Muscle layer of colon (tissue), 2 donors: ENCODE measurements at regions not wholly inside any gene's neighbourhood (a gene's known extent, or its start where the extent isn't known, plus 50 kb on each side); places are given as distances from the start of the nearest gene placed in this dataset.
"Not testable (repeated sequence)": the region's sequence is repeated elsewhere in the genome, so short reads cannot be mapped to it uniquely, and the experiment has no call there.

Experiments used
- H3K27ac ChIP-seq: one replicate; pipeline ENCODE4 v1.7.0; 2013; ENCODE audit warnings: low read depth, mild to moderate bottlenecking, low read length, moderate library complexity
- H3K27me3 ChIP-seq, 2 donors: one replicate each; pipeline ENCODE4 v1.7.0; 2013; ENCODE audit warnings: low read length in 2 of 2, mild to moderate bottlenecking in 2 of 2; ENCODE audit not compliant: insufficient read depth in 2 of 2, control insufficient read depth in 1 of 2
- H3K36me3 ChIP-seq: one replicate; pipeline ENCODE4 v1.7.0; 2013; ENCODE audit warnings: mild to moderate bottlenecking, low read length; ENCODE audit not compliant: insufficient read depth
- H3K4me1 ChIP-seq: one replicate; pipeline ENCODE4 v1.7.0; 2013; ENCODE audit warnings: mild to moderate bottlenecking, low read length; ENCODE audit not compliant: insufficient read depth
- H3K4me3 ChIP-seq, 2 donors: one replicate each; pipeline ENCODE4 v1.7.0; 2013; ENCODE audit warnings: low read length in 2 of 2, low read depth in 1 of 2, mild to moderate bottlenecking in 1 of 2, moderate library complexity in 1 of 2
- H3K9ac ChIP-seq: one replicate; pipeline ENCODE4 v1.7.0; 2013; ENCODE audit warnings: low read length
- H3K9me3 ChIP-seq: one replicate; pipeline ENCODE4 v1.7.0; 2013; ENCODE audit warnings: mild to moderate bottlenecking, low read length
- donor health status: abdominal sarcoma.
- donor health status: Adenocarcinoma of cecum.

DNA sequence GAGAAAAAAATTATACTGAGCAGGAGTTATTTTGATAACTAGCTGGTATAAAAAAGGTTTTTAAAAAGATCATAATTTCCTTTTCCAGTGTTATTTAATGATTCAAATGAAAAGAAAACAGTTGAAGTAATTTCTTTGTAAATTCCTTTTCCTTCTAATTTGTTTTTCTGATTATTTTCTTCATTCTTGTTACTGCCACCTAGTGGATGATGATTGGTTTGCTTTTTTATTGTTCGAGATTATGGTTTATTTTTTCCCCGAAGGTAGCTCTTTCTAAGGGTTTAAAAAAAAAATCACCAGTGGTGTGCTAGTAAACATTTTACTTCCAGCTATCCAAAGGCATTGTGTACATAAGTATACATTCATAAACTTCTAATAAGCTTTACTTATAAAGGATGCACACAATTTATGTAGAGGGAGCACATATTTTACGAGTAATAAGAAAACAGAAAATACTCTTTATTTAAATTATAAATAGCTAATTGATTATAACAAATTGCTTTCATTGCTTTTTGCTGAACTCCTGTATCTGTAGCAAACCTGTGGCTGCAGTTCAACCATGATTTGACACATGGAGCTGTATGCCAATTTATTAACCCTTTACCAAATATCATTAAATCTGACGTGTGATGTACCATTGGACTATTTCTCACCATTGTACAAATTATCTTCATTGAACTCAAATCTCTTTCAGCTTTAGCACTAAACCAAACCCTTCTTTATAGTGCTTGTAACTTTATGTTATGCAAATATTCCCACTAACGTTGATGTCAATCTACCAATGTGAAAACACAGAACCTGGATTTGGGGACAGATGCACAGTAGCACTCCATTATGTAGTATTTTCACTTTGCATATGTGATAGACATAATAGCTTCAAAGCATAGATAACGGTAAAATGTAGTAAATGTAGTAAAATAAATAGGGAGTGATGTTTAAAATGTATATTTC lies 97.8 kb upstream of the ANK2 start:
- no peak overlapping the region for H3K4me3 ChIP-seq
- H3K9ac ChIP-seq = no peak overlapping the region
- H3K27ac ChIP-seq = no peak overlapping the region
- no peaks in the 10 kb centered on the region for H3K4me1 ChIP-seq
- no peaks in the 10 kb centered on the region for H3K36me3 ChIP-seq
- no peaks in the 10 kb centered on the region for H3K9me3 ChIP-seq
- no peaks in the 10 kb centered on the region for H3K27me3 ChIP-seq

DNA sequence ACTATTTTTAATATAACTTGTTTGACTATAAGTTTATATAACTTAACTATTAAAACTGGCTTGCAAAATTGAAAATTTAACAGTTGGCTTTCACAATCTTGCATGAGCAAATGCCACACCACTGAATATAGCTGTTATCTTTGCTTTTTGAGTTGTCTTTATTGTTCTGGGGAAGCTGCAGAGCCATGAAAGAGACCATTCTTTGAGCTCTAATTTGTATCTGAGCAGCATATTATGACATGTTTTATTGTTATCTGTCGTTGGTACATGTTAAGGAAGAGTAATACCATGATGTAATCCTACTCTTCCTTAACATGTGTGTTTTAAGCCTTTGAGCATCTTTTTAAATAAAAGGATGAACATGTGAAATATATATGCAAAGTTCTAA lies 97.1 kb upstream of the ANK2 start:
- H3K9ac ChIP-seq = no peak overlapping the region
- no peaks in the 10 kb centered on the region for H3K9me3 ChIP-seq
- no peaks in the 10 kb centered on the region for H3K36me3 ChIP-seq
- no peaks in the 10 kb centered on the region for H3K4me1 ChIP-seq
- H3K27ac ChIP-seq = no peak overlapping the region
- H3K27me3 ChIP-seq = no peaks in the 10 kb centered on the region
- H3K4me3 ChIP-seq = no peak overlapping the region

DNA sequence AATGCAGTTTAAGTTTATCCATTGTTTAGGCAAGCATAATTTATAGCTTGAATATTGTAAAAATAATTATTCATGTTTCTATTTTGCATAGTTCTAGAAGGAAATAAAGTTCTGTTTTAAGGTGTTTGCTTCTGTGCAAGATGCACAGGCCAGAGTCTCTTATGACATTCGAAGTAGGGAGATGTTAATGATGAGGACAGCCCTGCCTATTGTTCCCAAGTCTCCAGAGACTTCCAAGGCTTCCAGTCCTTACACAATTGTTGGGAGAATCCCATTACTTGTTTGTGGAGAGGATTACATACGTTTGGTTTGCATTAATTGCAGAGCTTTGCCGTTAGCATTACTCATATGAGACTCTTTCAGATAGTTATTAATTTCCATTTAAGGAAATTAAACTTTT lies 96.2 kb upstream of the ANK2 start:
- H3K27ac ChIP-seq = no peak overlapping the region
- no peak overlapping the region for H3K9ac ChIP-seq
- H3K27me3 ChIP-seq = no peaks in the 10 kb centered on the region
- H3K9me3 ChIP-seq = no peaks in the 10 kb centered on the region
- no peak overlapping the region for H3K4me3 ChIP-seq
- H3K4me1 ChIP-seq = no peaks in the 10 kb centered on the region
- no peaks in the 10 kb centered on the region for H3K36me3 ChIP-seq

GRCh38 chr4:112954286-112954685 lies 95.2 kb upstream of the ANK2 start:
- H3K27ac ChIP-seq = no peak overlapping the region
- no peaks in the 10 kb centered on the region for H3K4me1 ChIP-seq
- H3K9me3 ChIP-seq = no peaks in the 10 kb centered on the region
- no peaks in the 10 kb centered on the region for H3K27me3 ChIP-seq
- no peak overlapping the region for H3K4me3 ChIP-seq
- H3K36me3 ChIP-seq = no peaks in the 10 kb centered on the region
- no peak overlapping the region for H3K9ac ChIP-seq

- H3K4me1 ChIP-seq = no peaks in the 10 kb centered on the region
- no peak overlapping the region for H3K9ac ChIP-seq
- H3K27ac ChIP-seq = no peak overlapping the region
- H3K4me3 ChIP-seq = no peak overlapping the region
- no peaks in the 10 kb centered on the region for H3K9me3 ChIP-seq
- no peaks in the 10 kb centered on the region for H3K27me3 ChIP-seq
- no peaks in the 10 kb centered on the region for H3K36me3 ChIP-seq
Observed at GRCh38 chr4:112956484-112956896, 93.0 kb upstream of the ANK2 start.

DNA sequence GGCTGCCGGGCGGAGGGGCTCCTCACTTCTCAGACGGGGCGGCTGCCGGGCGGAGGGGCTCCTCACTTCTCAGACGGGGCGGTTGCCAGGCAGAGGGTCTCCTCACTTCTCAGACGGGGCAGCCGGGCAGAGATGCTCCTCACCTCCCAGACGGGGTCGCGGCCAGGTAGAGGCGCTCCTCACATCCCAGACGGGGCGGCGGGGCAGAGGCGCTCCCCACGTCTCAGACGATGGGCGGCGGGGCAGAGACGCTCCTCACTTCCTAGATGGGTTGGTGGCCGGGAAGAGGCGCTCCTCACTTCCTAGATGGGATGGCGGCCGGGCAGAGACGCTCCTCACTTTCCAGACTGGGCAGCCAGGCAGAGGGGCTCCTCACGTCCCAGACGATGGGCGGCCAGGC lies 91.7 kb upstream of the ANK2 start:
- H3K27ac ChIP-seq, H3K9me3 ChIP-seq, H3K9ac ChIP-seq: not testable (repeated sequence)

GRCh38 chr4:112966701-112967488 lies 82.6 kb upstream of the ANK2 start:
- Histone ChIP-seq H3K27ac (no peak overlapping the region), H3K9me3 (no peaks in the 10 kb centered on the region), H3K4me3 (no peak overlapping the region), H3K27me3 (no peaks in the 10 kb centered on the region), H3K4me1 (no peaks in the 10 kb centered on the region), H3K36me3 (no peaks in the 10 kb centered on the region), H3K9ac (no peak overlapping the region)

More for the DNA sequence above, 91.7 kb upstream of the ANK2 start:
- not testable (repeated sequence) for H3K4me3 ChIP-seq, H3K27me3 ChIP-seq, H3K36me3 ChIP-seq, H3K4me1 ChIP-seq

GRCh38 chr4:112968451-112969159 lies 80.8 kb upstream of the ANK2 start:
- Histone ChIP-seq H3K9ac (no peak overlapping the region), H3K9me3 (no peaks in the 10 kb centered on the region), H3K27ac (no peak overlapping the region), H3K27me3 (no peaks in the 10 kb centered on the region), H3K4me1 (no peaks in the 10 kb centered on the region), H3K36me3 (no peaks in the 10 kb centered on the region), H3K4me3 (no peak overlapping the region)

DNA sequence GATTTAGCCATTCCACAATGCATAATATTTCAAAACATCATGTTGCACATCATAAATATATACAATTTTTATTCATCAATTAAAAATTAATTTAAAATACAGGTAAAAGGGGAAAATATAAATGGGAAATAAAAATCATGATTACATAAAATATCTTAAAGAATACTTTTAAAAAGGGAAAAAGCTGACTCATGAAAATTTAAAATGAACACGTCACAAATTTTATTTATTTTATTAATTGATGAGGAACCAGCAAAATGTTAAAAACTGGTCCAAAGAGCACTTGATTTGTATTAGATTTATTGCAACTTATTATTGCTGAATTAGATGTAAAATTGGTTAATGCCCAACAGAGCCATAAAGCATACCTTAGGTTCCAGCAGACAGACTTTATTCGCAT lies 78.5 kb upstream of the ANK2 start:
- Histone ChIP-seq H3K4me1 (no peaks in the 10 kb centered on the region), H3K4me3 (no peak overlapping the region), H3K9me3 (no peaks in the 10 kb centered on the region), H3K27me3 (no peaks in the 10 kb centered on the region), H3K9ac (no peak overlapping the region), H3K27ac (no peak overlapping the region), H3K36me3 (no peaks in the 10 kb centered on the region)

DNA sequence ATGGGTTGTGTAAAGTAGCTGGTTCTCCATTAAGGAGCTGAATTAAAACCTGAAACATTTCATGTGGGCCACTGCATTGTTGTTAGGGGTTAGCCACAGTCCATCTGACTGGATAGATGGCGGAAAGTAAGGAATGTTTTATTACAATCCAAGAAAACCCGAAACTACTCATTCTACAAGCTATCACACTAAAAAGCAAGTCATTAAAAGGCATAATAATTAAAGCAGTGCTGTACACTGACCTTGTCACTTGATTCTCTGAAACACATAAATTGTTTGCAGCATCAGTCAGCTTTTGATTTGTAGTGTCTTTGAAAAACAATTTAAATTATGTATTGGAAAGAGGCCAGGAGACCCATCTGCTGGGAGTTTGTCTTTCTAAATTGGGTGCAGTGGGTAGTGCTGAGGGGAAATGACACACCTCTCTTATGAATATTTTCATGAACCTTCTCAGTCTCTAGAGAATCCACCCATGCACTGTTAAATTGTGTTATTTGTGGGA lies 75.7 kb upstream of the ANK2 start:
- Histone ChIP-seq H3K4me3 (no peak overlapping the region), H3K27ac (no peak overlapping the region)

More for the DNA sequence above, 75.7 kb upstream of the ANK2 start:
- no peaks in the 10 kb centered on the region for H3K27me3 ChIP-seq
- H3K4me1 ChIP-seq = no peaks in the 10 kb centered on the region
- H3K9me3 ChIP-seq = no peaks in the 10 kb centered on the region
- no peak overlapping the region for H3K9ac ChIP-seq
- no peaks in the 10 kb centered on the region for H3K36me3 ChIP-seq
